ENCODE measurements at regions not wholly inside any gene's neighbourhood (a gene's known extent, or its start where the extent isn't known, plus 50 kb on each side); places are given as distances from the start of the nearest gene placed in this dataset.

- Histone ChIP-seq H3K9me3 (ENCODE audit: low read depth, low read length) (peaks cover 5% of the 10 kb centered on the region), H3K79me2 (ENCODE audit: insufficient read depth, low read length) (no peaks in the 10 kb centered on the region)
These were observed 357.1 kb downstream of the EN1 start for GRCh38 chr2:118490330-118490729.

DNA sequence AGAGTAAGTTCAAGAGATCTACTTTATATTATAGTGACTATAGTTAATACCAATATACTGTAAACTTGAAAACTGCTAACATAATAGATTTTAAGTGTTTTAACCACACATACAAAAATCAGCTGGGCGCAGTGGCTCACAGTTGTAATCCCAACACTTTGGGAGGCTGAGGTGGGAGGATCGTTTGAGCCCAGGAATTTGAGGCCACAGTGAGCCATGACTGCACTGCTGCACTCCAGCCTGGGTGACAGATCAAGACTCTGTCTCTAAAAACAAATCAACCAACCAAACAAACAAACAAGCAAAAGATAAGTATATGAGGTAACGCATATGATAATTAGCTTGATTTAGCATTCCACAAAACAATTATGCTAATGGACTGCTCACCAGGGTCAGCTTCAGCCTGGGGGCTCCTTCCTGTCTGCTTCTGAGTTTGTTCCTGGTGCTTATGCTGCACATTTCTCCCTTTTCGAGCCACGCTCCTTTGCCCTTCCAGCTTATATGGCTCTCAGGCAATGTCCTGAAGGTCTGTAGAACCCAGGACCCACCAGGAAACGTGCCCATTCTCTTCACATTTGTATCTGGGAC, 357.6 kb downstream of the EN1 start:
- H3K27ac ChIP-seq (ENCODE audit: low read depth, low read length), result no peak overlapping the region
- no peak for DNase-seq (ENCODE audit: insufficient read length, low spot score, missing footprints)
- TF ChIP-seq, protein P1, sequence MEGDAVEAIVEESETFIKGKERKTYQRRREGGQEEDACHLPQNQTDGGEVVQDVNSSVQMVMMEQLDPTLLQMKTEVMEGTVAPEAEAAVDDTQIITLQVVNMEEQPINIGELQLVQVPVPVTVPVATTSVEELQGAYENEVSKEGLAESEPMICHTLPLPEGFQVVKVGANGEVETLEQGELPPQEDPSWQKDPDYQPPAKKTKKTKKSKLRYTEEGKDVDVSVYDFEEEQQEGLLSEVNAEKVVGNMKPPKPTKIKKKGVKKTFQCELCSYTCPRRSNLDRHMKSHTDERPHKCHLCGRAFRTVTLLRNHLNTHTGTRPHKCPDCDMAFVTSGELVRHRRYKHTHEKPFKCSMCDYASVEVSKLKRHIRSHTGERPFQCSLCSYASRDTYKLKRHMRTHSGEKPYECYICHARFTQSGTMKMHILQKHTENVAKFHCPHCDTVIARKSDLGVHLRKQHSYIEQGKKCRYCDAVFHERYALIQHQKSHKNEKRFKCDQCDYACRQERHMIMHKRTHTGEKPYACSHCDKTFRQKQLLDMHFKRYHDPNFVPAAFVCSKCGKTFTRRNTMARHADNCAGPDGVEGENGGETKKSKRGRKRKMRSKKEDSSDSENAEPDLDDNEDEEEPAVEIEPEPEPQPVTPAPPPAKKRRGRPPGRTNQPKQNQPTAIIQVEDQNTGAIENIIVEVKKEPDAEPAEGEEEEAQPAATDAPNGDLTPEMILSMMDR (IDR thresholded peaks at IDR 0.05; ENCODE audit: extremely low read depth, low read depth, low read length), result no peak

More at GRCh38 chr2:118490330-118490729, 357.1 kb downstream of the EN1 start:
- no peaks in the 10 kb centered on the region for H3K4me1 ChIP-seq (ENCODE audit: insufficient read depth, low read length)
- H3K27ac ChIP-seq (ENCODE audit: low read depth, low read length), result no peak overlapping the region
- no peaks in the 10 kb centered on the region for H3K27me3 ChIP-seq (ENCODE audit: insufficient read depth, low read length)
- H2AFZ ChIP-seq (ENCODE audit: low read length), result no peak overlapping the region
- no peak overlapping the region for H3K4me3 ChIP-seq (ENCODE audit: insufficient read depth, low read length)
- no peak for DNase-seq (ENCODE audit: insufficient read length, low spot score, missing footprints)
- H4K20me1 ChIP-seq (ENCODE audit: insufficient read depth, low read length), result no peaks in the 10 kb centered on the region
- TF ChIP-seq, protein P1 (IDR thresholded peaks at IDR 0.05; ENCODE audit: extremely low read depth, low read depth, low read length), result no peak
- H3K36me3 ChIP-seq (ENCODE audit: insufficient read depth, low read length), result no peaks in the 10 kb centered on the region
- H3K4me2 ChIP-seq (ENCODE audit: insufficient read depth, low read length), result no peak overlapping the region

DNA sequence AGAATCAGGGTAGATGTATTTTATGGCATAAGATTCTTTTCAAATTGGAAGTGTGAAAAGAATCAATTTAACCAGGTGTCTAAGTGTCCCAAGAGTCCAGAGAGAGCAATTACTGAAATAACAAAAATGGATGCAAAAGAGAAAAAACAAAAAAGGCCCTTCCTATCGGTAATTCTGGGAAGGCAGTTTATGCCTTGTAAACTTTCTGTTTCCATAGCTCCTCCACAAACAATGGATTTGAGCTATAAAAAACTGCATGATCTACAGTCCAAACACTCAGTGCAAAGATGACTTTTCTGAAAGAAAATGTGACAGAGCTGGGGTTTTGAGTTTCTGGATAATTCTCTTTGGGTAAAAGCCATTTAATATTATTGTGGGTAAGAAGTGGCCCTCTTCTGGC, 366.1 kb downstream of the EN1 start:
- Histone ChIP-seq H3K79me2 (ENCODE audit: insufficient read depth, low read length) (no peaks in the 10 kb centered on the region), H3K4me2 (ENCODE audit: insufficient read depth, low read length) (no peak overlapping the region), H4K20me1 (ENCODE audit: insufficient read depth, low read length) (no peaks in the 10 kb centered on the region), H3K27ac (ENCODE audit: low read depth, low read length) (no peak overlapping the region), H3K4me1 (ENCODE audit: insufficient read depth, low read length) (no peaks in the 10 kb centered on the region), H3K9me3 (ENCODE audit: low read depth, low read length) (no peaks in the 10 kb centered on the region), H3K4me3 (ENCODE audit: insufficient read depth, low read length) (no peak overlapping the region), H2AFZ (ENCODE audit: low read length) (no peak overlapping the region), H3K27me3 (ENCODE audit: insufficient read depth, low read length) (no peaks in the 10 kb centered on the region), H3K36me3 (ENCODE audit: insufficient read depth, low read length) (no peaks in the 10 kb centered on the region)
- TF ChIP-seq, protein P1 (IDR thresholded peaks at IDR 0.05; ENCODE audit: extremely low read depth, low read depth, low read length), result no peak
- no peak for DNase-seq (ENCODE audit: insufficient read length, low spot score, missing footprints)

More for the DNA sequence above, 357.6 kb downstream of the EN1 start:
- Histone ChIP-seq H3K9me3 (ENCODE audit: low read depth, low read length) (peaks cover 5% of the 10 kb centered on the region), H3K27me3 (ENCODE audit: insufficient read depth, low read length) (no peaks in the 10 kb centered on the region), H3K79me2 (ENCODE audit: insufficient read depth, low read length) (no peaks in the 10 kb centered on the region), H3K36me3 (ENCODE audit: insufficient read depth, low read length) (no peaks in the 10 kb centered on the region), H3K4me1 (ENCODE audit: insufficient read depth, low read length) (no peaks in the 10 kb centered on the region), H3K4me3 (ENCODE audit: insufficient read depth, low read length) (no peak overlapping the region), H4K20me1 (ENCODE audit: insufficient read depth, low read length) (no peaks in the 10 kb centered on the region), H3K4me2 (ENCODE audit: insufficient read depth, low read length) (no peak overlapping the region), H2AFZ (ENCODE audit: low read length) (no peak overlapping the region)

DNA sequence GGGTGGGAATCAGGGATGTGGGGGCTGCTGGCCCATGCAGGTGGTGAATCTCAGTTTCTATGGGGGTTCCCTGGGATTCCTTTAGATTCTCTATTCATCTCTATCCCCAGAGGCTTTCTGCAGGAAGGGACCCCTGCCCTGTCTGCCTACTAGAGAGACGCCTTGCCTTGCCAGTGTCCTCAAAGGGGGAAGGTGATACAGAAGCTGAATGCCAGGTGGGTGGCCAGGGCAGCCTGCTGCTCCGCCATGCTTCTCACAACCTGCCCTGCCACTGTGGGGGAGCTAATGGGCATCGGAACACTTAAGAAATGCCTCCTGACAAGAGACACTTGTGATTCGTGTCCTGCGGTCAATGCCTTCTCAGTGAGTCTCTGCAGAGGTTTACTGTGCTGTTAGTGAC, 368.4 kb downstream of the EN1 start:
- no peak overlapping the region for H2AFZ ChIP-seq (ENCODE audit: low read length)
- H3K36me3 ChIP-seq (ENCODE audit: insufficient read depth, low read length), result no peaks in the 10 kb centered on the region
- H3K79me2 ChIP-seq (ENCODE audit: insufficient read depth, low read length), result no peaks in the 10 kb centered on the region
- H3K4me1 ChIP-seq (ENCODE audit: insufficient read depth, low read length), result no peaks in the 10 kb centered on the region
- H4K20me1 ChIP-seq (ENCODE audit: insufficient read depth, low read length), result no peaks in the 10 kb centered on the region
- no peak overlapping the region for H3K27ac ChIP-seq (ENCODE audit: low read depth, low read length)
- no peaks in the 10 kb centered on the region for H3K9me3 ChIP-seq (ENCODE audit: low read depth, low read length)
- H3K4me3 ChIP-seq (ENCODE audit: insufficient read depth, low read length), result no peak overlapping the region
- no peak for DNase-seq (ENCODE audit: insufficient read length, low spot score, missing footprints)
- peaks cover 3% of the 10 kb centered on the region for H3K27me3 ChIP-seq (ENCODE audit: insufficient read depth, low read length)
- no peak overlapping the region for H3K4me2 ChIP-seq (ENCODE audit: insufficient read depth, low read length)
- TF ChIP-seq, protein P1 (IDR thresholded peaks at IDR 0.05; ENCODE audit: extremely low read depth, low read depth, low read length), result no peak
